ENCODE measurements at regions not wholly inside any gene's neighbourhood (a gene's known extent, or its start where the extent isn't known, plus 50 kb on each side); places are given as distances from the start of the nearest gene placed in this dataset.

GRCh38 chr4:107269175-107269574 is 233.1 kb upstream of the DKK2 start:
- DNase-seq (ENCODE audit: low read depth) = no peak
- no peak overlapping the region for H3K4me3 ChIP-seq (ENCODE audit: control insufficient read depth, low read depth, low read length)
- TF ChIP-seq CTCF (IDR thresholded peaks at IDR 0.05; ENCODE audit: control insufficient read depth, insufficient read depth, low read depth, low read length, missing control alignments) = no peak

- DNase-seq (ENCODE audit: low read depth) = no peak
- H3K4me3 ChIP-seq (ENCODE audit: control insufficient read depth, low read depth, low read length) = no peak overlapping the region
Observed at GRCh38 chr4:107265859-107266258, 229.7 kb upstream of the DKK2 start.

GRCh38 chr4:107261241-107261874 is 225.2 kb upstream of the DKK2 start:
- TF ChIP-seq CTCF (IDR thresholded peaks at IDR 0.05; ENCODE audit: control insufficient read depth, insufficient read depth, low read depth, low read length, missing control alignments) = no peak
- H3K4me3 ChIP-seq (ENCODE audit: control insufficient read depth, low read depth, low read length) = no peak overlapping the region
- no peak for DNase-seq (ENCODE audit: low read depth)

More at GRCh38 chr4:107265859-107266258, 229.7 kb upstream of the DKK2 start:
- no peak for TF ChIP-seq CTCF (IDR thresholded peaks at IDR 0.05; ENCODE audit: control insufficient read depth, insufficient read depth, low read depth, low read length, missing control alignments)

- TF ChIP-seq CTCF (IDR thresholded peaks at IDR 0.05; ENCODE audit: control insufficient read depth, insufficient read depth, low read depth, low read length, missing control alignments) = no peak
- no peak overlapping the region for H3K4me3 ChIP-seq (ENCODE audit: control insufficient read depth, low read depth, low read length)
- peak; percentile 11 for DNase-seq (ENCODE audit: low read depth)
Observed at GRCh38 chr4:107258359-107258758, 222.2 kb upstream of the DKK2 start.

GRCh38 chr4:107255596-107255995 is 219.5 kb upstream of the DKK2 start:
- TF ChIP-seq CTCF (IDR thresholded peaks at IDR 0.05; ENCODE audit: control insufficient read depth, insufficient read depth, low read depth, low read length, missing control alignments) = no peak
- no peak overlapping the region for H3K4me3 ChIP-seq (ENCODE audit: control insufficient read depth, low read depth, low read length)
- DNase-seq (ENCODE audit: low read depth) = no peak

- H3K4me3 ChIP-seq (ENCODE audit: control insufficient read depth, low read depth, low read length) = no peak overlapping the region
- no peak for TF ChIP-seq CTCF (IDR thresholded peaks at IDR 0.05; ENCODE audit: control insufficient read depth, insufficient read depth, low read depth, low read length, missing control alignments)
- no peak for DNase-seq (ENCODE audit: low read depth)
Observed at GRCh38 chr4:107255114-107255513, 219.0 kb upstream of the DKK2 start.

All from AG09309 (cell line).